SK-N-MC (cell line): ENCODE measurements at regions not wholly inside any gene's neighbourhood (a gene's known extent, or its start where the extent isn't known, plus 50 kb on each side); places are given as distances from the start of the nearest gene placed in this dataset.

Source experiments
- EZH2 ChIP-seq: fragments of 200-600 bp; sonication (generic); IDR thresholded peaks from one replicate; pipeline ENCODE4 v1.6.1; 2017; ENCODE audit warnings: antibody characterized with exemption
- FOXP2 ChIP-seq: optimal IDR thresholded peaks from 2 replicates; pipeline ENCODE3; 2011; ENCODE audit warnings: mild to moderate bottlenecking, moderate library complexity; ENCODE audit not compliant: insufficient read depth; ENCODE audit errors: extremely low read length, control extremely low read depth
- POLR2AphosphoS5 ChIP-seq: IDR thresholded peaks from 2 replicates; pipeline ENCODE4 v1.6.1; 2012; ENCODE audit warnings: mild to moderate bottlenecking, low read depth, low read length, borderline replicate concordance

DNA sequence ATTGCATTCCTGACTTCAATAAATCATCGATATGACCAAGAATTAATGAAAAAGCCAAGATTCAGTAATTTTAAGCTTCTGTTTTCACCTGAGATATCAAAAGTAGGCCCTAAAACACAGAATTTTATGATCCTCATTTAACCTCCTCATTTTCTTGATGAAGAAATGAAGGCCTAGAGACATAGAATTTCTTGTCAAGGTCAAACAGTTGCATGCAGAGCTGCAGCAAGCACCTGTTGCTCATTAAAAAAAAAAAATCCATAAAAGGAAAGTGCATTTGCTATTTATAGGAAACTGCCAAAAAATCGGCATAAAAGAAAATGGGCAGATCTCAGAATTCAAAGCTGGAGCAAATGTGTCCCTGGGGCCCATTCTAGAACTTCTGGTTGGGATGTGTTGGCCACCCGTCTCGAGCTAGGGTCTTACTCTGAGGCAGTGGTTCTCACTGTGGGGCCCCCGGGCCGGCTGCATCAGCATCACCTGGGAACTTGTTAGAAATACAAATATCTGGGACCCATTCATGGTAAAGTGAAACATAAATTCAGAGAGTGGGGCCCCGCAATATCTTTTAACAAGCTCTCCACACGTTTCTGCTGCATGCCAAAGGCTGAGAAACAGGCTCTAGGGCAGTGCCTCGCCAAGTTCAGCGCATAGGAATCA is 224.7 kb upstream of the UBL3 start:
- no peak for TF ChIP-seq POLR2AphosphoS5
- TF ChIP-seq EZH2: no peak
- TF ChIP-seq FOXP2: no peak
